Neural progenitor cell (in vitro differentiated cells): ENCODE measurements at regions not wholly inside any gene's neighbourhood (a gene's known extent, or its start where the extent isn't known, plus 50 kb on each side); places are given as distances from the start of the nearest gene placed in this dataset.
A peak's percentile ranks its signal among the peaks of the same experiment; 100 is the strongest.

Experiments used
- DNase-seq: peaks from one replicate; pipeline ENCODE4 v3.0.0-alpha.2; 2016; ENCODE audit warnings: low spot score
- H2AFZ ChIP-seq: fragments of 200-600 bp; sonication (generic); replicated peaks from 2 replicates; pipeline ENCODE4 v1.6.1; 2016; ENCODE audit warnings: antibody characterized with exemption
- H3F3A ChIP-seq: fragments of 200-600 bp; sonication (generic); 2 replicates; pipeline ENCODE4 v1.6.1; 2016; ENCODE audit warnings: antibody characterized with exemption, low read depth
- H3K27ac ChIP-seq: fragments of 200-600 bp; sonication (generic); 2 replicates; pipeline ENCODE4 v1.5.1; 2016; ENCODE audit warnings: mild to moderate bottlenecking
- H3K27me3 ChIP-seq: fragments of 200-600 bp; sonication (generic); 2 replicates; pipeline ENCODE4 v1.6.1; 2016; ENCODE audit warnings: mild to moderate bottlenecking, moderate library complexity
- H3K36me3 ChIP-seq: fragments of 200-600 bp; sonication (generic); 2 replicates; pipeline ENCODE4 v1.5.1; 2016
- H3K4me1 ChIP-seq: fragments of 200-600 bp; sonication (generic); 2 replicates; pipeline ENCODE4 v1.6.1; 2016; ENCODE audit warnings: mixed run types
- H3K4me2 ChIP-seq: fragments of 200-600 bp; sonication (generic); 2 replicates; pipeline ENCODE4 v1.6.1; 2016
- H3K4me3 ChIP-seq: fragments of 200-600 bp; sonication (generic); 2 replicates; pipeline ENCODE4 v1.5.1; 2016
- H3K79me2 ChIP-seq: fragments of 200-600 bp; sonication (generic); 2 replicates; pipeline ENCODE4 v1.6.1; 2016; ENCODE audit warnings: low read depth
- H3K9ac ChIP-seq: fragments of 200-600 bp; sonication (generic); 2 replicates; pipeline ENCODE4 v1.6.1; 2016
- H3K9me3 ChIP-seq: fragments of 200-600 bp; sonication (generic); 2 replicates; pipeline ENCODE4 v1.5.1; 2016; ENCODE audit warnings: low read depth
- H4K20me1 ChIP-seq: fragments of 200-600 bp; sonication (generic); 2 replicates; pipeline ENCODE4 v1.6.1; 2016; ENCODE audit warnings: low read depth
- H3K27ac Mint-ChIP-seq: 3 replicates; pipeline ENCODE4 v1.8.0; 2021; ENCODE audit warnings: mixed read lengths
- H3K27me3 Mint-ChIP-seq: 2 replicates; pipeline ENCODE4 v1.8.0; 2022; ENCODE audit warnings: low read depth, mild to moderate bottlenecking, inconsistent platforms, moderate library complexity, mixed read lengths; ENCODE audit not compliant: insufficient read depth
- H3K36me3 Mint-ChIP-seq: 3 replicates; pipeline ENCODE4 v1.8.0; 2021; ENCODE audit warnings: mixed read lengths
- H3K4me1 Mint-ChIP-seq: 3 replicates; pipeline ENCODE4 v1.8.0; 2021; ENCODE audit warnings: mixed read lengths
- H3K4me3 Mint-ChIP-seq: 3 replicates; pipeline ENCODE4 v1.8.0; 2021; ENCODE audit warnings: mild to moderate bottlenecking, moderate library complexity, mixed read lengths
- H3K9me3 Mint-ChIP-seq: 3 replicates; pipeline ENCODE4 v1.8.0; 2020; ENCODE audit warnings: mixed read lengths
- EZH2 ChIP-seq: fragments of 200-600 bp; sonication (generic); IDR thresholded peaks from 2 replicates; pipeline ENCODE4 v1.6.1; 2017; ENCODE audit warnings: antibody characterized with exemption, mild to moderate bottlenecking, moderate library complexity
- EZH2phosphoT487 ChIP-seq: fragments of 200-600 bp; sonication (generic); IDR thresholded peaks from 2 replicates; pipeline ENCODE4 v1.6.1; 2017; ENCODE audit warnings: antibody characterized with exemption
- TF ChIP-seq, protein P1 (sequence below): fragments of 200-600 bp; sonication (generic); IDR thresholded peaks from 2 replicates; pipeline ENCODE4 v1.5.1; 2017; ENCODE audit warnings: antibody characterized with exemption, mild to moderate bottlenecking

DNA sequence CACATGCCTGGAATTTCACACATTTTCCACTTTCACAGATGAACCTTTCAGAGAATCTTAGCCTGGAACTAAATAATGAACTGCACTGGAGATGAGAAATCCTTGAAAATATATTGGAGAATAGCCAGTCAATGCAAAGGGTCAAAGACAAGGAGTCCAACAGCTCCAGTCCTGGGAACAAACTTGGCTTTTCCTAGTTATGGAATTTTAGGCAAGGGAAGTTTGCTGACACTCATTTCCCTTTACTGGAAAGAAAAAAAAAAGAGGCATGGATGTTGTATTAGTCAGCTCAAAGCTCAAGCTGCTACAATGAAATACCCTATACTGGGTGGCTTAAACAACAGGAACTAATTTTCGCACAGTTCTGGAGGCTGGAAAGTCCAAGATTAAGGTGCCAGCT lies 690.8 kb upstream of the ARPP21 start:
- Histone ChIP-seq H3K27me3 (no peaks in the 10 kb centered on the region), H2AFZ (no peak overlapping the region), H3K4me3 (no peak overlapping the region), H3K27ac (no peak overlapping the region), H3K4me1 (peaks cover 5% of the 10 kb centered on the region), H4K20me1 (no peaks in the 10 kb centered on the region), H3K36me3 (no peaks in the 10 kb centered on the region), H3K4me2 (no peak overlapping the region), H3K79me2 (no peaks in the 10 kb centered on the region), H3K9me3 (no peaks in the 10 kb centered on the region), H3F3A (no peaks in the 10 kb centered on the region), H3K9ac (no peak overlapping the region)
- TF ChIP-seq, protein P1, sequence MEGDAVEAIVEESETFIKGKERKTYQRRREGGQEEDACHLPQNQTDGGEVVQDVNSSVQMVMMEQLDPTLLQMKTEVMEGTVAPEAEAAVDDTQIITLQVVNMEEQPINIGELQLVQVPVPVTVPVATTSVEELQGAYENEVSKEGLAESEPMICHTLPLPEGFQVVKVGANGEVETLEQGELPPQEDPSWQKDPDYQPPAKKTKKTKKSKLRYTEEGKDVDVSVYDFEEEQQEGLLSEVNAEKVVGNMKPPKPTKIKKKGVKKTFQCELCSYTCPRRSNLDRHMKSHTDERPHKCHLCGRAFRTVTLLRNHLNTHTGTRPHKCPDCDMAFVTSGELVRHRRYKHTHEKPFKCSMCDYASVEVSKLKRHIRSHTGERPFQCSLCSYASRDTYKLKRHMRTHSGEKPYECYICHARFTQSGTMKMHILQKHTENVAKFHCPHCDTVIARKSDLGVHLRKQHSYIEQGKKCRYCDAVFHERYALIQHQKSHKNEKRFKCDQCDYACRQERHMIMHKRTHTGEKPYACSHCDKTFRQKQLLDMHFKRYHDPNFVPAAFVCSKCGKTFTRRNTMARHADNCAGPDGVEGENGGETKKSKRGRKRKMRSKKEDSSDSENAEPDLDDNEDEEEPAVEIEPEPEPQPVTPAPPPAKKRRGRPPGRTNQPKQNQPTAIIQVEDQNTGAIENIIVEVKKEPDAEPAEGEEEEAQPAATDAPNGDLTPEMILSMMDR = no peak
- TF ChIP-seq EZH2 (no peak), EZH2phosphoT487 (no peak)
- peaks cover 3% of the 10 kb centered on the region for H3K27me3 Mint-ChIP-seq
- H3K27ac Mint-ChIP-seq = no peak overlapping the region
- H3K9me3 Mint-ChIP-seq = peaks cover 7% of the 10 kb centered on the region
- H3K4me3 Mint-ChIP-seq = no peak overlapping the region
- peaks cover 3% of the 10 kb centered on the region for H3K4me1 Mint-ChIP-seq
- DNase-seq = no peak
- no peaks in the 10 kb centered on the region for H3K36me3 Mint-ChIP-seq

DNA sequence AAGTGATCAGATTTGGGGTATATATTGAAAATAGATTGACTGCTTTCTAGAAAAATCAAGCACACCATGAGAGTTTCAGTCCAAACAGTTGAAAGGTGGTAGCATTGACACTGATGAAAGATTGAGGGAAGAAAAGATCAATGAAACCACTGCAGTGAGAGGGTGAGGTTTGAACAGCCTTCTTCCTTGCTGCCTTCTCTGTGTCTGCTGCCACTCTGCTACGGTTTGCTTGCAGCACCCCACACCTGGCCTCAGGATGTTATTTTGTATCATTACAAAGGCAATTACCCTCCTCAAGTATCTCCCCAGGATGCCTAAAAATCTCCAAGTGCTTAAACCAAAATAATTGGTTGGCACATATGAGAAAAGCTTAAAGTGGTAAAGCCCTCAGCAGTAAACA lies 683.6 kb upstream of the ARPP21 start:
- Mint-ChIP-seq H3K36me3 (no peaks in the 10 kb centered on the region), H3K27me3 (peaks cover 3% of the 10 kb centered on the region), H3K4me1 (no peaks in the 10 kb centered on the region), H3K9me3 (peaks cover 3% of the 10 kb centered on the region), H3K27ac (no peak overlapping the region), H3K4me3 (no peak overlapping the region)
- Histone ChIP-seq H3K4me2 (no peak overlapping the region), H3K4me3 (no peak overlapping the region), H2AFZ (peak overlapping the region; percentile 45), H3K9me3 (no peaks in the 10 kb centered on the region), H4K20me1 (no peaks in the 10 kb centered on the region), H3K9ac (no peak overlapping the region), H3K79me2 (no peaks in the 10 kb centered on the region), H3K27me3 (no peaks in the 10 kb centered on the region), H3K4me1 (peaks cover 10% of the 10 kb centered on the region), H3F3A (no peaks in the 10 kb centered on the region), H3K36me3 (no peaks in the 10 kb centered on the region), H3K27ac (no peak overlapping the region)
- peak; percentile 3 for DNase-seq
- TF ChIP-seq EZH2phosphoT487 = no peak
- no peak for TF ChIP-seq EZH2
- TF ChIP-seq, protein P1 = no peak

DNA sequence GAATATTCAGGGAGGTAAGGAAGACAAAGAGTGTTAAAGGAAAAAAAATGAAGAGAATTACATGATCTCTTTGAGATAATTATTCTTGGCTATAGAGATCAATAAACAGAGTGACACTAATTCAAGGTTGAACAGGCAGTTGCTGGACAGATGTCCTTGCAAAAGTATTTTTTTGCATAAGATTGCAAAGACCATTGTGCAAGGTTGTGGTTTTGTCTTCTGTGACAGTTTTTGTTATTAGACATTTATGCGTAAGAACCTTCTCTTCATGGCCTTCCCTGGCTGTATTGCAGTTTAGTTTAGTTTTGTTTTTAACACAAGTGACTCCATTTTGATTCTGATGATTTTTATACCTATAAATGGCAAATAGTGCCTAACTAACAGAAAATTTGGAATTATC lies 682.8 kb upstream of the ARPP21 start:
- H3K36me3 ChIP-seq = no peaks in the 10 kb centered on the region

More for the DNA sequence above, 682.8 kb upstream of the ARPP21 start:
- no peaks in the 10 kb centered on the region for H3K27me3 ChIP-seq
- no peak overlapping the region for H3K27ac ChIP-seq
- H3F3A ChIP-seq = no peaks in the 10 kb centered on the region
- H3K4me1 ChIP-seq = peaks cover 10% of the 10 kb centered on the region
- H3K36me3 Mint-ChIP-seq = no peaks in the 10 kb centered on the region
- H2AFZ ChIP-seq = no peak overlapping the region
- peaks cover 3% of the 10 kb centered on the region for H3K27me3 Mint-ChIP-seq
- peaks cover 3% of the 10 kb centered on the region for H3K9me3 Mint-ChIP-seq
- H3K4me1 Mint-ChIP-seq = no peaks in the 10 kb centered on the region
- no peak overlapping the region for H3K4me3 Mint-ChIP-seq
- DNase-seq = no peak
- TF ChIP-seq EZH2phosphoT487 (no peak), EZH2 (no peak)
- TF ChIP-seq, protein P1 = no peak
- no peaks in the 10 kb centered on the region for H3K9me3 ChIP-seq
- no peaks in the 10 kb centered on the region for H3K79me2 ChIP-seq
- H4K20me1 ChIP-seq = no peaks in the 10 kb centered on the region
- no peak overlapping the region for H3K9ac ChIP-seq
- H3K4me3 ChIP-seq = no peak overlapping the region
- no peak overlapping the region for H3K27ac Mint-ChIP-seq
- H3K4me2 ChIP-seq = no peak overlapping the region
